Embryonic facial prominence (tissue), 1 donor: ENCODE measurements at regions not wholly inside any gene's neighbourhood (a gene's known extent, or its start where the extent isn't known, plus 50 kb on each side); places are given as distances from the start of the nearest gene placed in this dataset.

Experiments
- DNase-seq: peaks from one replicate; pipeline ENCODE4 v3.0.0-alpha.2; 2016; ENCODE audit errors: extremely low spot score

DNA sequence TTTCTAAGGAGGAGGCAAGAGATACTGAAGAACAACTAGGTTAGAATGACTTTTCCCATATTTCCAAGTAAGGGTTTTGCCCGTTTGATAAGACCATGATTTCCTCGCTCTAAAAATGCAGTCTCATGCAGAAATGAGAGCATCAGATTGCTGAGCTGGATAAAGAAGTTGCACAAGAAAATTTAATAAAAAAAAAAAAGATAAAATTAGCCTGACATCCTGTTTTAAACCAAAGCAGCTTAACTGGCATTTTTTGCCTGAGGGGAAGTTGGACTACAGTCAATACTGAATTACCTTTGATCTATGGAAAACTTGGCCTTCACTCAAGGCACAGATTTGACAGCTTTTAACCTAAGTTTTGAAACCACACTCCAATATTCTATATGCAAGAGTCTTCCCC lies 208.4 kb downstream of the GASK1B start:
- DNase-seq, result no peak

DNA sequence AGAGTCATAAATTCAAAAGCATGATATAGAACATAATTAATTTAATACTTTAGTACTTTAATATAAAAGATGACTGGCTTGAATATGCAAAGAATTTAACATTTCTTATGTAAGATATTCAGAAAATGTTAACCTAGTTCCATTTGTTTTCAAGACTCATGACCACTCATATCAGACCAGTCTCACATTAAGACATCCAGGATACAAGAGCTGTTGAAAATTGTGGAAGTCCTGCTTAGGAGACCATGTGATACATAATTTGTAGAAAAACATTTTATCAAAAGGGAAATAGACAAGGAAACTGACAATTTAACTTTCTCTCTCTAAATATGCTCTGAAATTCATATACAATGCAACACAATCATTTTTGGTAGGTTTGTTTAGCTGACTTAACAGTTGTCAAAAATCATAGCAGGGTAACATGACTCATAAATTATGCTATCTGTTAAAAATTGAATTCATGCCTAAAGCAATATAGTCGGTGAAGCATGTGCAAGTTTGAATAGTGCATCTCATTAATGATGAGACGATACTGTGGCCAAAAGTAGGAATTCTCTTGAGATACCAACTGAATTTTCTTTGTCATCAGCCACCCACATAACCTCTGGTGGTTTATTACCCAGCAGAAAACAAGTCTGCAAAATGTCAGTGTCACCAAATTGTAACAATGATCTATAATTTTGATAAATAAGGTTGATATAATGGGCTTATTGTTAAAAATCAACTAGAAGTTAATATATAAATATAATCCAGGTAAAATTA lies 211.4 kb downstream of the GASK1B start:
- DNase-seq, result no peak

DNA sequence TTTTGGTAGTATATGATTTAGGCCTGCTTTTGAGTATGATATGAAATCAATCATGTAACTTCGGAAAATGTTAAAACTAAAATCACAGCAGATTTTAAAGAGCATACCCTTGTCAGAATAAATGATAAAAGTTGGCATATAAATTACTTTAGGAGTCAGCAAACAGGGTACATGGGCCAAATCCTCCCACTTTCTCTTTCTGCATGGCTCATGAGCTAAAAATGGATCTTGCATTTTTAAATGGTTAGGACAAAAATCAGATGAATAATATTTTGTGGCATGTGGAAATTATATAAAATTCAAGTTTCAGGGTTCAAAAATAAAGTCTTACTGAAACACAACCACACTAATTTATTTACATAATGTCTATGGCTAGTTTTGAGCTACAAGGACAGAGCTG lies 214.9 kb downstream of the GASK1B start:
- DNase-seq, result no peak

DNA sequence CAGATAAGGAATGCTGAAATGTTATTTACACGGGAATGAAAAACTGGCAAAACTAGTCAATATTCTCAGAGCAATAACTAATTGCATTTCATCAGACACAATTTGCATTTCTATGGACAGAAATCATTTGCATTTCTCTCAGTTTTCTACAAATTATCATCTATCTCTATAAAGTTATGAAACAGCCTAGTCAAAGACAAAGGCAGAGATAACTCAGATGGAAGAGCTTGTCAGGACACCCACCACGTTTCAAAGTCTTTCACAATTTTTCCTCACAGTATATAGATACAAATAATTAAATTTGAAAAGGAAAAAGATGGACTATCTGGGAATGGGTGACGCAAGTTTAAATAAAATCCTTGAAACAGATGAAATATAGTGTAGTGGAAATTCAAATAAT lies 230.8 kb downstream of the GASK1B start:
- DNase-seq, result no peak

DNA sequence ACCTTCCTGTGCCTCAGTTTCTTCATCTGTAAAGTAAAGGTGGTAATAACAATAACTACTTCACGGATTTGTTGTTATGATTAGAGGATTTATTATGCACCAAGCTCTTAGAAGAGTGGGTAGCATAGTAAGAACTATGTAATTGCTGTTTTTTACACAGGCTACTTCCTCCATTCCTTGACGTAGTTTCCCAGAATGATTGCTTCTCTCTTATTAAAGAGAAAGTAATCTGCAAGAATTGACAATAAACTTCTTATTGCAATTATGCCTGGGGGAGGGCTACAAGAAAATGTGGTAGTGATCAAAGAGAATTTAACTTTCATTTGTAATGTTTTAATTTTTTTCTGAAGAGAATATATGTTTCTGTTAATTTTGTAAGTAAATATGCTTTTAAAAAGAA lies 238.7 kb downstream of the GASK1B start:
- no peak for DNase-seq

DNA sequence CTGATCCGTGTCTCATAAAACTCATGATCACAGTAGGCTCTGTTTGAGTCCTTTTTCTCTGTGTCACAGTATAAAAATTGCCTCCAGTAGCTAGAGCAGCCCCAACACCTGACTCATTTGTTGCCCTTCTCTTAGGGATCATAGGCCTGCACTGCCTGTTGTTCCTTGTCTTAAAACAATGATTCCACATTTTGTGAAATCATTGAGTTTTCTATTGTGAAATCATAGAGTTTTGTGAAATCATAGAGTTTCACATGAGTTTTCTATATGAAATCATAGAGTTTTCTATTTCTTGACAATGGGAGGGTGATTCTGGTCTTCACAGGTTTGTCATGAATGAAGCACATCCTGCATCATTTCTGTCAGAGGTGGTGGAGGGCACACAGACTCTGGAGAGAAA lies 239.9 kb downstream of the GASK1B start:
- no peak for DNase-seq

DNA sequence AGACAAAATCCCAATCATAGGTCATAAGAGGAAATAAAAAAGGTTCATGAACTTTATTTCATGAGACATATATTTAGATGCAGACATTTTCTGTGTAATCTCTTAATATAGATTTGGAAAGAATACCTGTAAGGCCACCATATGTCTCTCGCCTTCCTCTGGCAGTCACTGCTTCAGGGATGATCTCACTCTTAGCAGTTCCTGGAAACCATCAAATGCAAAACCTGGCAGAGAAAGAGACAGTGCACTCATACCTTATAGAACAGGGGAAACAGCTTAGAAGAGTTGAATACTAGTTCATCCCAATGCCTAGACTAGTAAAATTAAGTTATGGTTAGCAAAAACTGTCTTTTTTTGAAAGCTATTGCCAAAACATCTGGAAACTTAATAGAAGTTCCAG lies 243.3 kb downstream of the GASK1B start:
- DNase-seq, result no peak

DNA sequence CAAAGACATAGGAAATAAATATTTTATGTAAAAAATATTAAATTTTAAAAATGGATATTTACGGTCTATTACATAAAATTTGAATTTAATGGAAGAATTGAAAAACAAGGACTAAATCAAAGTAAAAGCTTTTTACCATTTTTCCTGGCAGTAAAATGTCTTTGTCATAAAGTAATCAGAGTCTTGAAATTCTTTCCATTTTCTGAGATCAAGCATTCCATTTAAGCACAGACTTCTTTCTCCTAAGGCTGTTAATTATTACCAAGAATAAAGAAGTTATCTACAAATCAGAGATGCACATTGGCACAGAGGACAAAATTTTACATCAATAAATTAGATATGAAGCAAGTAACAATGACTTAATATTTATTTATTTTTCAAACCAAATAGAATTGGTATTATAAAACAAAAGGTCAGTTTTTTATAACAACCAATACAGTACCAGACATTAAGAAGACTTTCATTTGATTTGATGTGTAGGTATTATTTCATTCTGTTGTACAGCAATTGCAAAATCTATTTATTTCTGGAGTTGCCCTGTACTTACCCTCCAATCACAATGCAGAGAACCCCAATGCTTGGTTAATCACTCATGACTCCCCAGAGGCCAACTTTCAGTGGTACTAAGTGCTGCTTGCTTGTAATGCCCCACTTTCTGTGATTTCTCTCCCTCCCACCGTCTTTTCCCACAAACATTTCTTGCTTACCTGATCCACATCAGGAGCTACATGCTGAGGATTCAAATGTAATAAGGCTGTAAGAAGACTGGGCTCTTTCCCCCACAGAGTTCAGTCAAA lies 254.6 kb downstream of the GASK1B start:
- DNase-seq, result no peak

DNA sequence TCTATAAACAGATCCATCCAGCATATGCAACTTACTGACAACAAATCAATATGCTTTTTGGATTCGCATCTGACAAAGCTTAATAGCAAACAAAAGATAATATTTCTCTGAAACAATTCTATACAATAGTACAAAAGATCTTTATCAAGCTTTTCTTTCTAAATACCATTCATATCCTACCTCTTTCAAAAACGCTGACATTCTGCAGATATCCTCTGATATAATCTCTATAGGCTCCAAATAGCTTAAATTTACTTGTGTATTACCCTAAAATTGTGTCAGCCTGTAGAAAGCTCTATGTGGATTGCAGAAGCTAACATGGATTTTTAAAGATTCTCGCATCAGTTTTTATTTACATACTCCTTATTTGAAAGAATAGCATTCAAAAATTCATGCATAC lies 260.6 kb downstream of the GASK1B start:
- no peak for DNase-seq

DNA sequence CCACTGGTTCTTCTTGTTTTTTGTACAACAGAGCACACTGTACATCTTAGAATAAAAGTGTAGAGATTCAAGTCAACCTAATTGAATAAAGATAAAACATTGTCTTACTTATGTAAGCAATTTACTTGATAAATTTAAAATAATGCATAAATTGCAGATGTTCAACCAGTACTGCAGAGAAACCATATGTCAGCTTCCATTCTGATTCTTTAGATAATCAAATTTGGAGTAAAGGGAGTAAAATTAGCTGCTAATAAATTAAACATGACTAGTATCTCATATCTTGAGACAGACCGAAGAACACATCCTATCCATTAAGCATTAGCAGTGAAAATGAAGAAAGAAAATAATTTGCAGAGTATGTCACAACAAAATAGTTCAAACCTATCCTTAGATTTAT lies 261.2 kb downstream of the GASK1B start:
- DNase-seq, result no peak

DNA sequence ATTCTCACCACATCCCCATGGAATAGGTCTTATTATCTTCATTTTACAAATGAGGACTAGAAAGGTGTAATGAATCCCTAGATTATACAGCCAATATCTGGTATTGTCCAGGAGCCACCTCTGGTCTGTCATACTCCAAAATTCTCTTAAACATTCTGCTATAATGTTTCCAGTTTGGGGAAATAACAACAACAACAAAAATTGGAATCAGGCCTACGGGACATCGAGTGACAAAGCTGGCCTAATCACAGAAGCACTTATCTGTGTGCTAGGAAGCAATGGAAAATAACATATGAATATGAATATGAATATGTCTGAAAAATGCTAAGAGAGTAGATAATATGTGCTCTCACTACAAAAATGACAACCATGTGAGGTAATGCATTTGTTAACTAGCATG lies 264.1 kb downstream of the GASK1B start:
- no peak for DNase-seq

DNA sequence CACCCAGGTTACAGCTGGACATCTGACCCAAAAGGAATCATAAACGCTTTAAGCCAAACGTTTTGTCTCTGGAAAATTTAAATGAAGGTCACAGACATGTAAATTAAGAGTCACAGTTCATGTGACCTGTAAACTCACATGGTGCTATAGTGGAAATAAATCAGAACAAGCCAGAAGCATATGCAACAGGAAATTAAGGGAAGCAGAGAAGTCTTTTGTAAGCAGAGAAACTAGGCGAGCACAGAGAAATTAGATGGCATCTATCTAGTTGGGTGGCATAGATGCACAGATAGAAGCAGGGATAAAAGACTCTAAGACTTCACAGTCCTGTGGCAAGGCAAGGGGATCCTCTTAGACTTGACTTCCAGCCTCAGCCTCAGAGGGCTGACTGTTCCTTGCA lies 264.8 kb downstream of the GASK1B start:
- DNase-seq, result no peak

DNA sequence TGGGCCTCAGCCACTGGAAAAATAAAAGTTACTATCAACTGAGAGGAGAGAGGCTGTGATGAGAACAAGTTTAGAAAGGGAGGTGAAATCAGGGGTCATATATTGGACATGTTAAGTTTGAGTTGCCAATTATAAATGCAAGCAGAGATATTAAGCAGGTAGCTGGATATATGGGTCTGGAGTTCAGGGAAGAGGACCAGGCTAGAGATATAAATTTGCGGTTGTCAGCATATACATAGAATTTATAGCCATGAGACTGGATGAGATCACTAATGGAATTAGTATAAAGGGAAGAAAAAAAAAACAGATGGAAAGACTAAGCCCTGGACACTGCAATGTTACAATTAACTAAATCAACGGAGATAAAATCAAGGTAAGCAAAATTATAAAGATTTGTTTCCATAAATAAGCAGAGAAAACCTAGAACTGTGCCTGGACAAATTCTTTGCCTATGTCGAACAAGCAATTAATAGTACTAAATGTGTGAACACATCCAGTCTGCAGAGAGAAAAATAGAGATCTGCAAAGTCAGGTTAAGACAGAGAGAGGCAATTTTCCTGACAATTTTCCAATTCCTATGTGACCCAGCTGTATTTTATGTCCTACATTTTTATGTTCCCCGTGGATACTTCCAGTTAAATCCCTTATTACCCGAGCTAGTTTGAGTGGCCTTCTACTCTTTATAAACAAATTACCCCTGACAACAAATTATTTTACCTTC lies 265.4 kb downstream of the GASK1B start:
- DNase-seq, result no peak

DNA sequence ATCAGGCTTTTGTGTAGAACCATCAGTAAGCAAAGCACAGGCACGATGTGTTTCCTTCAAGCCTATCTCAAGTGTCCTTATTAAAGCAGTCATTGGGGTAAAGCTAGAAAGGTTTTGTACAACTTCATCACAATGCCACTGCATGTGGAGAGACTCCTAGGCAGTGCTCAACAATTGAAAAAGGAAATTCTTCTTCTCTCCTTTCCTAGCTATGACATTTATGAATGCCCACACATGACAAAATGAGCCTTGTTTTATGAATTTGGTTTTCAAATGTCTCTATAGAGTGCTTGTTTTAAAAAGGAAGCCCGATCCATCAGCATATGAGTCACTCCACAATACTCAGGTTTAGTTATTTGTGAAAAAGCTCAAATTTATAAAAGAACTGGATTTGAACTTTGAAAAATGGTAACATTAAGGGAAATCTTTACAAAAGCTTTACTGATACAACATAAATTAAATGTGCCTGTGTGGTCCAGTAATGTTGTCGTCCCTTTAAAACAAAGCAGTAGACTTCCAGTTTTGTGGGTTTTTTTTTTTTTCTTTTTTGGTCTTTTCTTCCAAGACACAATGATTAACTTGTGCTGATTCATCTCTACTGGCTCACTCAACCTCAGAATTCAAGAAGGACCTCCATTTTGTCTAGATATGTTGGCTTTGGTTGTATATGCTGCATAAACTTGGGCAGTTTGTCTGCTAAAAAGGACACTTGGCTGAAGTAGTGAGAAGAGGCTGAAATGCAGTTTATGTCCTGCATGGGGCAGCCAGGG lies 273.8 kb downstream of the GASK1B start:
- DNase-seq, result no peak

DNA sequence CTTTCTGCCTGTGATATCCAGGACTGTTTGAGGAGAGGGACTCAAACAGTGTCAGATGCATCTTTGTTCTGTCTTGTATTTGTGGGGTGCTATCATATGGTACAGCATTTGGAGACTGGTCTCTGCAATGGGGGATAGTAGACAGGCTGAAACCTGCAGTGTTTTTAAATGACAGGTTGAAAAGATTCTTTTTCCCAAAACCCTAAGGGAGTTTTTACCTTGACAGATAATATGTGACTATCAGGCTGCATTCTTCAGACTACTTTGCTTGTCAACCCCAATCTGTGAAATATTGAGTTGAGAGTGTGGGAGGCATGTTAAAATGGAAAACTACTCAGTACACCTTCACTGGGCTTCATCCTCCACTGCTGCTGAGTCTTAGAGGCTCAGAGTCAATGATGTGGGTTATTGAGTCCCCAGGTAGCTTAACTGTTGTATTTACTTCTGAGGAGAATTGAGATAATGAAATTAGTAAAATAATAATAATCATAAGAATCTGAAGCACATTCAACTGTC lies 274.9 kb downstream of the GASK1B start:
- DNase-seq, result no peak

DNA sequence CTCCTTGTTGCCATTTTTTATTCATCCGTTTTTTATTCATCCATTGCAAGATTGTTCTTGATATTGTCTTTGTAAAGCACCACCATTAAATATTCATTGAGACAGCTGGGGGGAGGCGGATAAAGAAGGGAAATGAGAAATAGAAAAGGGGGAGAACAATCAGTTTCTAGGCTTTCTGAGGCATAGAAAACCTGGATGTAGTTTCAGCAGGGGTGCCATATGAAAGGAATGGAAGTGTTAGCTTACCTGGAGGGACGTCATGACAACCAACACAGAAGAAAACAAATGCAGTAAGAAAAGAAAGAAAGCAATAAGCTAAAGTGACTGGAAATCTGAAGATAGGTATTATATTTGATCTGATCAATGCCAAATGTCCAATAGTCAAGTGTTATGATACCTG lies 276.1 kb downstream of the GASK1B start:
- DNase-seq, result no peak

DNA sequence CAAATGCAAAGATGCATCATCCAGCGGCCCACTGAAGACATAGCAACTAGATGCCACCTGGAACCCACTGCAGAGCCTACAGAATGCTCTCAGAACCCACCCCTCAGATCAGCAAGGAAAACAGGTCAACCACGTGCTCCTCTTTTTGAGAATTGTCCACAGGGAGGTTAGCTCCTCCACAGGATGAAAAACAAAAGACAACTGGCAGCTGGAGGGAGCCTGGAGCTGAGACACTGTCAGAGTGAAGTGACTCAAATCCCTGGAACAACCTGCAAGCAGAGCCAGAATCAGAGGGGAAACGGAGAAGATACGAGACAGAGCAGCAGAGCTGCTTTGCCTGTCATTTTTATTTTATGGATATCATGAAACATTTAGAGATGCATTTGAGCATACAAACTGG lies 277.6 kb downstream of the GASK1B start:
- no peak for DNase-seq

DNA sequence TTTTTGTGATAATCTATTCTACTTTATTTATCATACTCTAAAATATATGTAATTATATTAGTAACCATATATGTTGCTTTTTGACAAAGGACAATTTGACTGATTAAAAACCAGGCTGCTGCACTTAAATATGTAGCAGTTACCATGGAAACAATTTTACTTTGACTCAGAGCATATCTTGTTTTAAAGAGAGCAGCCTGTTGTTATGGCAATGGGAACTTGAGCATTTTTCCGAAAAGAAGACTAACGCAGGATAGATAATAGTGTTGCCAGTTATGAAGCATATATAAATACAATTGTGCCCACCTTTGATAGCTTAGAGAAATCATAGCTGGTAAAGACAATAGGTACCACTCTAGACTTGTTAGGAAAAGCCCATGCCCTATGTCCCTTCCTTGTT lies 283.0 kb downstream of the GASK1B start:
- DNase-seq, result peak; percentile 14

DNA sequence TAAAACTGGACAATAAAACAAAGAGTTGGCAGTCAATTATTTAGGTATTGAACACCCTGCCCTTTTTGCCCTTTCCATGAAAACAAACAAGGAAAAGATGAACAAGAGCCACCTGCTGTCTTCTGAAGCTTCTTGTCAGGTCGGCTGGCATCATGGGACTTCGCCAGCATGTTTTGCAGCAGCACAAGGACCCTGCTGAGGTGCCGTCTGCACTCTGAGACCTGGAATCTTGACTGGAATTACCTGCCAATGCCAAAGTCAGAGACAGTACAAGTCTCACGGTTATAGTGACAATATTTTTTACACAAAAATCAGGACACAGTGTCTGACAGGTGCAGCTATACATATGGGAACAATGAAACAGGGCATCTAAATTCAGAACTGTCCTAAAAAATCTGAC lies 284.5 kb downstream of the GASK1B start:
- DNase-seq, result no peak

DNA sequence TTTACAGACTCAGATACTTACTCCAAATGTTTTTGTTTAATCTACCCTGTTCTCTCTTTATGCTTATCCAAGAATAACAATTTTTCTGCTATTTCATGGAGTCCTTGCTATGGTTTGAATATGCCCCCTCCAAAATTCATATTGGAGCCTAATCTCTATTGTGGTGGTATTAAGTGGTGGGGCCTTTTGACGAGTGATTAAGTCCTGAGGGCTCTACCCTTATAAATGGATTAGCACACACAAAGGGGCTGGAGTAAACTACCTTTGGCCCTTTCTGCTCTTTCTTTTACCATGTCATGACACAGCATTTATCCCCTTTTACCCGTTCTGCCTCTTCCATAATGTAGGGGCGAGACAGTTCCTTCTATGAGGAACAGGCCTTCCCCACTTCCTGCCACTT lies 285.5 kb downstream of the GASK1B start:
- no peak for DNase-seq

DNA sequence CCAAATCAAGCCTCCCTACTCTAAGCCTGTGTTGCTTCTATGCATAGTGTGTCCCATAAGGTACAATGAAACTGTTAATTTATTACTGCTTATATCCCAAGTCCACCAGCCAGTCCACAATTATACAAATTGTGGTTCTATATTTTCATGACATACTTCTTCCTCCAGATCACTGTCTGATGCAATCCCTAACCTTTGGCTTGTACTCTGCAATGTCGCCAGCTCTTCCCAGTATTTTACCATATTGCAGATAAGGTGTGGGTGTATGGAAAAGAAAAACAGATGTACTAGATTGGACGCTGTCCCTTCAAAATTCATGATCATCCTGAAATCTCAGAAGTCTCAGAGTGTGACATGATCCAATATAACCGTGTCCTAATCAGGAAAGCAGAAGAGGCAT lies 286.2 kb downstream of the GASK1B start:
- DNase-seq, result no peak

DNA sequence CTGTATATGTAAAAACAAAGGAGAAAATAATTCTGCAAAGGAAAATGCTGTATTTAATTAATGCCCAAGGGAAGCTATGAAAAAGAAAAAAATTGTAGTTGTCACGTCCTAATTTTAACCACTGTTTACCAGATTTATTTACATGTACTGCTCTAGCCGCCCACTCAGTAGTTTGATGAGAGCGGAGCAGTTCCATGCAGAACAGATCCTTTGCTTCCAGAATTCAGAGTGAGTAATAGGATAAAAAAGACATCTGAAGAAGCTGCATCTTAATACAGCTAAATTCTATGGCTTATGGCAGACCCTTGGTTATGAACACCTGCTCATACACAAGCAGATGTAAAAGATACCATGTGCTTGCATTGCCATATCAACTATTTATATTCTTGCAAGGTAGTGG lies 287.0 kb downstream of the GASK1B start:
- DNase-seq, result no peak
